Osteoblast (primary cell): ENCODE measurements at regions not wholly inside any gene's neighbourhood (a gene's known extent, or its start where the extent isn't known, plus 50 kb on each side); places are given as distances from the start of the nearest gene placed in this dataset.

Experiments used
- DNase-seq: peaks from one replicate; pipeline ENCODE4 v3.0.0; 2011; ENCODE audit warnings: low spot score, mixed read lengths; ENCODE audit not compliant: insufficient read length; ENCODE audit errors: missing footprints
- H2AFZ ChIP-seq: 2 replicates; pipeline ENCODE4 v1.6.0; 2011; ENCODE audit warnings: mild to moderate bottlenecking, low read length
- H3K27ac ChIP-seq: 2 replicates; pipeline ENCODE4 v1.5.1; 2011; ENCODE audit warnings: mild to moderate bottlenecking, low read depth, low read length, moderate library complexity
- H3K27me3 ChIP-seq: 2 replicates; pipeline ENCODE4 v1.6.0; 2012; ENCODE audit warnings: mild to moderate bottlenecking, control low read depth, inconsistent platforms, low read length, moderate library complexity; ENCODE audit not compliant: insufficient read depth
- H3K36me3 ChIP-seq: 2 replicates; pipeline ENCODE4 v1.5.1; 2011; ENCODE audit warnings: mild to moderate bottlenecking, low read length, control low read depth, moderate library complexity; ENCODE audit not compliant: insufficient read depth
- H3K4me1 ChIP-seq: 2 replicates; pipeline ENCODE4 v1.5.1; 2011; ENCODE audit warnings: mild to moderate bottlenecking, low read length, control low read depth, moderate library complexity; ENCODE audit not compliant: insufficient read depth
- H3K4me2 ChIP-seq: 2 replicates; pipeline ENCODE4 v1.6.0; 2011; ENCODE audit warnings: mild to moderate bottlenecking, low read length; ENCODE audit not compliant: insufficient read depth
- H3K4me3 ChIP-seq: fragments of 200-600 bp; sonication (generic); 3 replicates; pipeline ENCODE4 v1.5.1; 2012; ENCODE audit warnings: mild to moderate bottlenecking, low read length, inconsistent platforms; ENCODE audit not compliant: insufficient read depth
- H3K79me2 ChIP-seq: 2 replicates; pipeline ENCODE4 v1.6.0; 2012; ENCODE audit warnings: mild to moderate bottlenecking, low read length, control low read depth, inconsistent platforms; ENCODE audit not compliant: insufficient read depth
- H3K9me3 ChIP-seq: 2 replicates; pipeline ENCODE4 v1.5.1; 2011; ENCODE audit warnings: low read depth, low read length, control low read depth
- H4K20me1 ChIP-seq: 2 replicates; pipeline ENCODE4 v1.6.0; 2012; ENCODE audit warnings: mild to moderate bottlenecking, low read length, control low read depth; ENCODE audit not compliant: insufficient read depth
- TF ChIP-seq, protein P1 (sequence below): IDR thresholded peaks from 2 replicates; pipeline ENCODE4 v1.5.1; 2011; ENCODE audit warnings: mild to moderate bottlenecking, low read depth, low read length, moderate library complexity; ENCODE audit errors: extremely low read depth

- H3K27me3 ChIP-seq = peaks cover 18% of the 10 kb centered on the region
- DNase-seq = peak; percentile 69
- no peaks in the 10 kb centered on the region for H3K36me3 ChIP-seq
- no peaks in the 10 kb centered on the region for H3K9me3 ChIP-seq
- H3K4me2 ChIP-seq = no peak overlapping the region
- H2AFZ ChIP-seq = no peak overlapping the region
- H3K79me2 ChIP-seq = no peaks in the 10 kb centered on the region
- no peak overlapping the region for H3K4me3 ChIP-seq
- H3K27ac ChIP-seq = peak overlapping the region; percentile 23
- TF ChIP-seq, protein P1, sequence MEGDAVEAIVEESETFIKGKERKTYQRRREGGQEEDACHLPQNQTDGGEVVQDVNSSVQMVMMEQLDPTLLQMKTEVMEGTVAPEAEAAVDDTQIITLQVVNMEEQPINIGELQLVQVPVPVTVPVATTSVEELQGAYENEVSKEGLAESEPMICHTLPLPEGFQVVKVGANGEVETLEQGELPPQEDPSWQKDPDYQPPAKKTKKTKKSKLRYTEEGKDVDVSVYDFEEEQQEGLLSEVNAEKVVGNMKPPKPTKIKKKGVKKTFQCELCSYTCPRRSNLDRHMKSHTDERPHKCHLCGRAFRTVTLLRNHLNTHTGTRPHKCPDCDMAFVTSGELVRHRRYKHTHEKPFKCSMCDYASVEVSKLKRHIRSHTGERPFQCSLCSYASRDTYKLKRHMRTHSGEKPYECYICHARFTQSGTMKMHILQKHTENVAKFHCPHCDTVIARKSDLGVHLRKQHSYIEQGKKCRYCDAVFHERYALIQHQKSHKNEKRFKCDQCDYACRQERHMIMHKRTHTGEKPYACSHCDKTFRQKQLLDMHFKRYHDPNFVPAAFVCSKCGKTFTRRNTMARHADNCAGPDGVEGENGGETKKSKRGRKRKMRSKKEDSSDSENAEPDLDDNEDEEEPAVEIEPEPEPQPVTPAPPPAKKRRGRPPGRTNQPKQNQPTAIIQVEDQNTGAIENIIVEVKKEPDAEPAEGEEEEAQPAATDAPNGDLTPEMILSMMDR = no peak
- H3K4me1 ChIP-seq = peaks cover 3% of the 10 kb centered on the region
- H4K20me1 ChIP-seq = no peaks in the 10 kb centered on the region
Measured at GRCh38 chrX:69027181-69028005, 137.9 kb downstream of the PJA1 start.

GRCh38 chrX:69025802-69026301 lies 139.4 kb downstream of the PJA1 start:
- Histone ChIP-seq H2AFZ (no peak overlapping the region), H4K20me1 (no peaks in the 10 kb centered on the region), H3K9me3 (no peaks in the 10 kb centered on the region), H3K79me2 (no peaks in the 10 kb centered on the region), H3K27me3 (peaks cover 18% of the 10 kb centered on the region), H3K27ac (no peak overlapping the region), H3K36me3 (no peaks in the 10 kb centered on the region), H3K4me1 (peaks cover 3% of the 10 kb centered on the region), H3K4me3 (no peak overlapping the region), H3K4me2 (no peak overlapping the region)
- peak; percentile 56 for DNase-seq
- TF ChIP-seq, protein P1 = no peak

GRCh38 chrX:69024931-69025330 lies 140.3 kb downstream of the PJA1 start:
- H3K36me3 ChIP-seq = no peaks in the 10 kb centered on the region
- H3K9me3 ChIP-seq = no peaks in the 10 kb centered on the region
- no peaks in the 10 kb centered on the region for H4K20me1 ChIP-seq
- H3K79me2 ChIP-seq = no peaks in the 10 kb centered on the region
- H3K4me3 ChIP-seq = no peak overlapping the region
- peak; percentile 86 for DNase-seq
- peaks cover 18% of the 10 kb centered on the region for H3K27me3 ChIP-seq
- no peak overlapping the region for H3K4me2 ChIP-seq
- H3K27ac ChIP-seq = no peak overlapping the region
- TF ChIP-seq, protein P1 = no peak
- no peak overlapping the region for H2AFZ ChIP-seq
- peaks cover 3% of the 10 kb centered on the region for H3K4me1 ChIP-seq

- H3K27ac ChIP-seq = no peak overlapping the region
- peaks cover 3% of the 10 kb centered on the region for H3K4me1 ChIP-seq
- no peaks in the 10 kb centered on the region for H3K79me2 ChIP-seq
- TF ChIP-seq, protein P1 = no peak
- no peak overlapping the region for H3K4me3 ChIP-seq
- H3K27me3 ChIP-seq = peaks cover 15% of the 10 kb centered on the region
- H3K4me2 ChIP-seq = no peak overlapping the region
- peak; percentile 41 for DNase-seq
- H2AFZ ChIP-seq = no peak overlapping the region
- no peaks in the 10 kb centered on the region for H3K9me3 ChIP-seq
- H3K36me3 ChIP-seq = no peaks in the 10 kb centered on the region
- no peaks in the 10 kb centered on the region for H4K20me1 ChIP-seq
Measured at GRCh38 chrX:69024161-69024736, 141.0 kb downstream of the PJA1 start.
